Upper lobe of left lung (tissue), 6 donors: ENCODE measurements at regions not wholly inside any gene's neighbourhood (a gene's known extent, or its start where the extent isn't known, plus 50 kb on each side); places are given as distances from the start of the nearest gene placed in this dataset.
A peak's percentile ranks its signal among the peaks of the same experiment; 100 is the strongest.

Source experiments
- ATAC-seq, 2 donors: fragments of 200-7000 bp; cut with Tn5 transposase; one replicate each; pipeline ENCODE4 v1.9.1; 2022; ENCODE audit warnings: mild to moderate bottlenecking in 2 of 2, moderate library complexity in 2 of 2; ENCODE audit not compliant: low FRiP score in 2 of 2
- DNase-seq, 2 donors: peaks; one replicate each; pipeline ENCODE4 v3.0.0-alpha.2; 2019 to 2020
- H3K27ac ChIP-seq, 4 donors: fragments of 200-600 bp; sonication (generic); one replicate each; pipeline ENCODE4 v1.5.1; 2016 to 2019
- H3K27me3 ChIP-seq, 4 donors: fragments of 200-600 bp; sonication (generic); one replicate each; pipeline ENCODE4 v1.5.1; 2017 to 2019
- H3K36me3 ChIP-seq, 4 donors: fragments of 200-600 bp; sonication (generic); one replicate each; pipeline ENCODE4 v1.5.1; 2016 to 2019
- H3K4me1 ChIP-seq, 4 donors: fragments of 200-600 bp; sonication (generic); one replicate each; pipeline ENCODE4 v1.5.1; 2018 to 2019
- H3K4me3 ChIP-seq, 4 donors: fragments of 200-600 bp; sonication (generic); one replicate each; pipeline ENCODE4 v1.5.1; 2017 to 2019; ENCODE audit warnings: mild to moderate bottlenecking in 2 of 4, moderate library complexity in 1 of 4
- H3K9me3 ChIP-seq, 4 donors: fragments of 200-600 bp; sonication (generic); one replicate each; pipeline ENCODE4 v1.5.1; 2018 to 2019
- EP300 ChIP-seq, 4 donors: sonication (generic); formaldehyde crosslinking; IDR thresholded peaks; one replicate each; pipeline ENCODE4 v1.5.1; 2017; ENCODE audit warnings: antibody characterized with exemption in 4 of 4, control low read depth in 2 of 4
- POLR2A ChIP-seq, 4 donors: fragments of 450-650 bp; IDR thresholded peaks; one replicate each; pipeline ENCODE4 v1.5.1; 2016 to 2017; ENCODE audit warnings: antibody characterized with exemption in 4 of 4, mild to moderate bottlenecking in 2 of 4
- POLR2AphosphoS5 ChIP-seq, 2 donors: sonication (generic); formaldehyde crosslinking; IDR thresholded peaks; one replicate each; pipeline ENCODE4 v1.5.1; 2017; ENCODE audit warnings: antibody characterized with exemption in 2 of 2
- WGBS, 2 donors: methylation state at CpG; one replicate each; pipeline ENCODE4 v1.1.5; 2017 to 2018; 5-methylcytosine and 5-hydroxymethylcytosine counted together
- TF ChIP-seq, protein P1 (sequence below), 6 experiments: fragments of 450-650 bp in 4 of 6; fragments of 200-600 bp in 2 of 6; sonication (generic) in 2 of 6; IDR thresholded peaks; one replicate each; pipeline ENCODE4 v1.5.1; 2016 to 2019; ENCODE audit warnings: antibody characterized with exemption in 6 of 6
- donor health status: DM: no; HTN: no; CAD: no; lungs with moderate emphysema.
- donor health status: DM: no; HTN: yes; CAD: no; lungs with severe emphysema.

GRCh38 chr11:128189823-128190222 is 397.5 kb downstream of the ETS1 start:
- no peak for ATAC-seq
- Histone ChIP-seq H3K27ac (no peak overlapping the region), H3K4me1 (peaks cover 9 to 16% (median 13%) of the 10 kb centered on the region in 4 donors), H3K9me3 (no peaks in the 10 kb centered on the region), H3K4me3 (no peak overlapping the region), H3K36me3 (no peaks in the 10 kb centered on the region), H3K27me3 (no peaks in the 10 kb centered on the region)
- 75 to 78% methylated on average over 4 of the region's 4 CpGs for WGBS, 2 donors
- no peak for DNase-seq
- no peak for TF ChIP-seq EP300 (IDR thresholded peaks at IDR 0.05)
- TF ChIP-seq, protein P1, sequence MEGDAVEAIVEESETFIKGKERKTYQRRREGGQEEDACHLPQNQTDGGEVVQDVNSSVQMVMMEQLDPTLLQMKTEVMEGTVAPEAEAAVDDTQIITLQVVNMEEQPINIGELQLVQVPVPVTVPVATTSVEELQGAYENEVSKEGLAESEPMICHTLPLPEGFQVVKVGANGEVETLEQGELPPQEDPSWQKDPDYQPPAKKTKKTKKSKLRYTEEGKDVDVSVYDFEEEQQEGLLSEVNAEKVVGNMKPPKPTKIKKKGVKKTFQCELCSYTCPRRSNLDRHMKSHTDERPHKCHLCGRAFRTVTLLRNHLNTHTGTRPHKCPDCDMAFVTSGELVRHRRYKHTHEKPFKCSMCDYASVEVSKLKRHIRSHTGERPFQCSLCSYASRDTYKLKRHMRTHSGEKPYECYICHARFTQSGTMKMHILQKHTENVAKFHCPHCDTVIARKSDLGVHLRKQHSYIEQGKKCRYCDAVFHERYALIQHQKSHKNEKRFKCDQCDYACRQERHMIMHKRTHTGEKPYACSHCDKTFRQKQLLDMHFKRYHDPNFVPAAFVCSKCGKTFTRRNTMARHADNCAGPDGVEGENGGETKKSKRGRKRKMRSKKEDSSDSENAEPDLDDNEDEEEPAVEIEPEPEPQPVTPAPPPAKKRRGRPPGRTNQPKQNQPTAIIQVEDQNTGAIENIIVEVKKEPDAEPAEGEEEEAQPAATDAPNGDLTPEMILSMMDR (IDR thresholded peaks at IDR 0.05) = no peak
- no peak for TF ChIP-seq POLR2AphosphoS5 (IDR thresholded peaks at IDR 0.05)
- TF ChIP-seq POLR2A (IDR thresholded peaks at IDR 0.05) = no peak

DNA sequence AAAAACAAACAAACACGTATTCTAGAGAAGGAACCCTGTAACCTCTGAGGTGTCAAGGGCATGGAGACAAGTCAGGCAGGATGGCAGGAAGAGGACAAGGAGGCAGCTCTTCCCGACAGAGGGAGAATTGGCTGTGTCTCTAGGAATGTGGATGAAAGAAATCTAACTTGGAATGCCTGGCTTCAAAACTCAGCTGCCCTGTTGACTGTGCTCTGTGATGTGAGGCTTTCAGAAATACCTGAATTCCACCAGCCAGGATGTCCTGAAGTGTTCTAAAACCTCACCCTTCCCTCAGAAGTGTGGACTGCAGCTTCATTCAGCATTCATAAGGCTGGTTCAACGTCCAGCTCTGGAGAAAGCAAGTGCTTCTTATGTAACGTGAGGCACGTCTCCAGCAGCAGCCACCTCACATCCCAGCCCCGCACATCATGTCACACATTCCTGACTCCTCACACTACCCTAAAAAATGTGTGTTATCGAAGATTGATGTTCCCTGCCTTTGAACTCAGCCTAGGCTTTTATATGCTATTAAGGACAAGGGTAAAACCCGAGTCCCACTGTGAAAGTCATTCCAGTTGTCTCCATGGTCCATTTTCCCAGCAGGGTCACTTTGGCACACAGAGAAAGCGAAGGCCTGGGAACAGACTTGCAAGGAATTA is 398.9 kb downstream of the ETS1 start:
- H3K4me3 ChIP-seq = no peak overlapping the region
- 63 to 68% methylated on average over 9 of the region's 9 CpGs for WGBS, 2 donors
- DNase-seq = no peak
- no peaks in the 10 kb centered on the region for H3K9me3 ChIP-seq
- no peaks in the 10 kb centered on the region for H3K27me3 ChIP-seq
- H3K27ac ChIP-seq = no peak overlapping the region
- ATAC-seq = no peak
- TF ChIP-seq, protein P1 (IDR thresholded peaks at IDR 0.05) = no peak
- TF ChIP-seq POLR2AphosphoS5 (IDR thresholded peaks at IDR 0.05) = peak in 1 of 2 donors; percentile 55
- peaks cover 0 to 7% (median 2%) of the 10 kb centered on the region in 4 donors for H3K4me1 ChIP-seq
- no peaks in the 10 kb centered on the region for H3K36me3 ChIP-seq

DNA sequence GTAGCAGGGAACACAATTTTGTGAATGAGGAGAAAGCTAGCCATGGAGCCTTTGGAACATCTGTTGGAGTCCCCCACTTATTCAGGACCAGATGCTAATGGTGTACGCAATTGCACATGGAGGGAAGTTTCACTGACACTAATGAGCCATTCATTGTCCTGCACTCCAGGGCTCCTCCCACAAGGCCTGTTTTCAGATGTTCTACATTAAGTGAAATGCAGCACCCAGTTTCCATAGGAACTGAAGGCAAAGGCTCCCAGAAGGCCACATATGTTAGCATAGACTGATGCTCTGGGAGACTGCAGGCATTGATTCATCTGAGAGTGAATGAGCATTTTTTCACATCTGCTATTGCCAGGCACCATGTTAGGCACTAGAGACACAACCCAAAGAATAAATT is 399.5 kb downstream of the ETS1 start:
- Histone ChIP-seq H3K27me3 (no peaks in the 10 kb centered on the region), H3K4me1 (peaks cover 0 to 7% (median 2%) of the 10 kb centered on the region in 4 donors), H3K36me3 (no peaks in the 10 kb centered on the region), H3K9me3 (no peaks in the 10 kb centered on the region), H3K4me3 (no peak overlapping the region), H3K27ac (no peak overlapping the region)
- ATAC-seq = no peak
- TF ChIP-seq, protein P1 (IDR thresholded peaks at IDR 0.05) = no peak
- TF ChIP-seq EP300 (IDR thresholded peaks at IDR 0.05) = no peak
- TF ChIP-seq POLR2AphosphoS5 (IDR thresholded peaks at IDR 0.05) = no peak
- no peak for DNase-seq
- 80 to 85% methylated on average over 1 of the region's 1 CpG for WGBS, 2 donors

GRCh38 chr11:128187377-128187776 is 400.0 kb downstream of the ETS1 start:
- WGBS, 2 donors = 88 to 91% methylated on average over 4 of the region's 4 CpGs
- no peak for DNase-seq
- no peak for TF ChIP-seq POLR2AphosphoS5 (IDR thresholded peaks at IDR 0.05)
- no peak for TF ChIP-seq EP300 (IDR thresholded peaks at IDR 0.05)
- TF ChIP-seq POLR2A (IDR thresholded peaks at IDR 0.05) = no peak
- TF ChIP-seq, protein P1 (IDR thresholded peaks at IDR 0.05) = no peak
- H3K27ac ChIP-seq = no peak overlapping the region
- no peaks in the 10 kb centered on the region for H3K9me3 ChIP-seq
- H3K4me1 ChIP-seq = peaks cover 0 to 7% (median 2%) of the 10 kb centered on the region in 4 donors
- H3K36me3 ChIP-seq = no peaks in the 10 kb centered on the region
- ATAC-seq = no peak
- H3K27me3 ChIP-seq = no peaks in the 10 kb centered on the region
- no peak overlapping the region for H3K4me3 ChIP-seq

DNA sequence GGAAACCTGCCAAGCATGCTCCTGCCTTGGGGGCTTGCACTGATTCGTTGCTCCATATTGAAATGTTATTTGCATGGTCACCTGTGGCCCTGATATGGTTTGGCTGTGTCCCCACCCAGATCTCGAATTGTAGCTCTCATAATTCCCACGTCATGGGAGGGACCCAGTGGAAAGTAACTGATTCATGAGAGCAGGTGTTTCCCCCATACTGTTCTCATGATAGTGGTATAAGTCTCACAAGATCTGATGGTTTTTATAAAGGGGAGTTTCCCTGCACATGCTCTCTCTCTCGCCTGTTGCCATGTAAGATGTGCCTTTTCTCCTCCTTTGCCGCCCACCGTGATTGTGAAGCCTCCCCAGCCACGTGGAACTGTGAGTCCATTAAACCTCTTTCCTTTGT is 402.4 kb downstream of the ETS1 start:
- no peak for DNase-seq
- 85 to 91% methylated on average over 7 of the region's 7 CpGs for WGBS, 2 donors
- Histone ChIP-seq H3K36me3 (no peaks in the 10 kb centered on the region), H3K27me3 (no peaks in the 10 kb centered on the region), H3K27ac (no peak overlapping the region), H3K9me3 (no peaks in the 10 kb centered on the region), H3K4me1 (peaks cover 0 to 12% (median 10%) of the 10 kb centered on the region in 4 donors), H3K4me3 (no peak overlapping the region)
- TF ChIP-seq POLR2A (IDR thresholded peaks at IDR 0.05) (no peak), POLR2AphosphoS5 (IDR thresholded peaks at IDR 0.05) (no peak), EP300 (IDR thresholded peaks at IDR 0.05) (no peak)
- TF ChIP-seq, protein P1 (IDR thresholded peaks at IDR 0.05) = no peak
- ATAC-seq = no peak
